HEK293T (cell line): ENCODE measurements at regions not wholly inside any gene's neighbourhood (a gene's known extent, or its start where the extent isn't known, plus 50 kb on each side); places are given as distances from the start of the nearest gene placed in this dataset.

Experiments used
- ARNT ChIP-seq: fragments of 450-650 bp; IDR thresholded peaks from 2 replicates; pipeline ENCODE4 v1.6.1; 2017; ENCODE audit warnings: mild to moderate bottlenecking
- BHLHE40 ChIP-seq: fragments of 450-650 bp; IDR thresholded peaks from 2 replicates; pipeline ENCODE4 v1.6.1; 2016; ENCODE audit warnings: mild to moderate bottlenecking, moderate library complexity, borderline replicate concordance
- CTBP1 ChIP-seq: fragments of 450-650 bp; IDR thresholded peaks from 2 replicates; pipeline ENCODE4 v1.6.1; 2016; ENCODE audit warnings: borderline replicate concordance
- FOXA1 ChIP-seq: fragments of 450-650 bp; IDR thresholded peaks from 2 replicates; pipeline ENCODE4 v1.6.1; 2016; ENCODE audit warnings: mild to moderate bottlenecking
- FOXM1 ChIP-seq: fragments of 450-650 bp; IDR thresholded peaks from 2 replicates; pipeline ENCODE4 v1.6.1; 2017; ENCODE audit warnings: mild to moderate bottlenecking, borderline replicate concordance
- LEF1 ChIP-seq: fragments of 450-650 bp; IDR thresholded peaks from 2 replicates; pipeline ENCODE4 v1.6.1; 2017; ENCODE audit warnings: mild to moderate bottlenecking, borderline replicate concordance
- NFRKB ChIP-seq: fragments of 450-650 bp; IDR thresholded peaks from 2 replicates; pipeline ENCODE4 v1.6.1; 2016; ENCODE audit warnings: mild to moderate bottlenecking, moderate library complexity
- SP1 ChIP-seq: fragments of 450-650 bp; IDR thresholded peaks from 2 replicates; pipeline ENCODE4 v1.6.1; 2017
- SUZ12 ChIP-seq: fragments of 450-650 bp; IDR thresholded peaks from 2 replicates; pipeline ENCODE4 v1.6.1; 2016; ENCODE audit warnings: mild to moderate bottlenecking

- TF ChIP-seq BHLHE40, result no peak
- no peak for TF ChIP-seq CTBP1
- TF ChIP-seq SUZ12, result no peak
- TF ChIP-seq ARNT, result no peak
- no peak for TF ChIP-seq SP1
- no peak for TF ChIP-seq FOXA1
- no peak for TF ChIP-seq NFRKB
- no peak for TF ChIP-seq FOXM1
- no peak for TF ChIP-seq LEF1
Measured at GRCh38 chr18:45329316-45329715, 286.0 kb upstream of the SLC14A2 start.
